ENCODE measurements at regions not wholly inside any gene's neighbourhood (a gene's known extent, or its start where the extent isn't known, plus 50 kb on each side); places are given as distances from the start of the nearest gene placed in this dataset.

DNA sequence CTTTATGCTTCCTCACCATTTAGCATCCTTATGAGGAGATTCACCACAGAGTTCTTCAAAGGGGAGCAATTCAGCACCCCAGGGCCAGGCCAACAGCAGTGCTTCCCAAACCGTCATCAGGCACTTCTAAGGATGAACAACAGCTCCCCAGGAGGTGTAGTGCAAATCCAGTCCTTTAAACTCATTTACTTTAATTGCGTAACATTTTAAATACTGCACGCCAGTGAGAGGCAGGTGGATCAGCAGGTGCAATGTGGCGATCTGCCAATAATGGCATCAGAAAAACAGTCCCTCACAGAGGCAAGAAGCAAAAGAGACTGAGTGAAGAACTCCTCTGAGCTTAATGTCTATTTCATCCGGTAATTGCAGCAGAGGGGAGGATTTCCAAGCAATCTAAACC is 770.9 kb upstream of the FOXG1 start:
- TF ChIP-seq POLR2AphosphoS5 (IDR thresholded peaks at IDR 0.05; ENCODE audit: borderline replicate concordance, low read depth, low read length), result no peak
- no peak for TF ChIP-seq EZH2 (IDR thresholded peaks at IDR 0.05)
